ENCODE measurements at regions not wholly inside any gene's neighbourhood (a gene's known extent, or its start where the extent isn't known, plus 50 kb on each side); places are given as distances from the start of the nearest gene placed in this dataset.

GRCh38 chr4:187919966-187920365 lies 75.6 kb upstream of the ZFP42 start:
- TF ChIP-seq CTCF (IDR thresholded peaks at IDR 0.05; ENCODE audit: low read depth, low read length), result no peak
- in situ Hi-C loops (cut with HindIII; ENCODE audit: low sequenced_read_pairs), result no loop called here
- H3K4me3 ChIP-seq (ENCODE audit: low read depth, low read length), result no peak overlapping the region
- DNase-seq (ENCODE audit: low read depth, low spot score), result no peak

- TF ChIP-seq CTCF (IDR thresholded peaks at IDR 0.05; ENCODE audit: low read depth, low read length), result no peak
- in situ Hi-C loops (cut with HindIII; ENCODE audit: low sequenced_read_pairs), result no loop called here
- DNase-seq (ENCODE audit: low read depth, low spot score), result no peak
- H3K4me3 ChIP-seq (ENCODE audit: low read depth, low read length), result no peak overlapping the region
Measured at GRCh38 chr4:187921946-187922623, 73.5 kb upstream of the ZFP42 start.

GRCh38 chr4:187929024-187929423 lies 66.5 kb upstream of the ZFP42 start:
- DNase-seq (ENCODE audit: low read depth, low spot score), result no peak
- no peak for TF ChIP-seq CTCF (IDR thresholded peaks at IDR 0.05; ENCODE audit: low read depth, low read length)
- no peak overlapping the region for H3K4me3 ChIP-seq (ENCODE audit: low read depth, low read length)
- in situ Hi-C loops (cut with HindIII; ENCODE audit: low sequenced_read_pairs), result no loop called here

GRCh38 chr4:187934766-187935165 lies 60.8 kb upstream of the ZFP42 start:
- TF ChIP-seq CTCF (IDR thresholded peaks at IDR 0.05; ENCODE audit: low read depth, low read length), result no peak

GRCh38 chr4:187937557-187937956 lies 58.0 kb upstream of the ZFP42 start:
- TF ChIP-seq CTCF (IDR thresholded peaks at IDR 0.05; ENCODE audit: low read depth, low read length), result no peak
- no peak overlapping the region for H3K4me3 ChIP-seq (ENCODE audit: low read depth, low read length)
- no peak for DNase-seq (ENCODE audit: low read depth, low spot score)
- in situ Hi-C loops (cut with HindIII; ENCODE audit: low sequenced_read_pairs), result no loop called here

More at GRCh38 chr4:187934766-187935165, 60.8 kb upstream of the ZFP42 start:
- in situ Hi-C loops (cut with HindIII; ENCODE audit: low sequenced_read_pairs), result no loop called here
- no peak for DNase-seq (ENCODE audit: low read depth, low spot score)
- H3K4me3 ChIP-seq (ENCODE audit: low read depth, low read length), result no peak overlapping the region

- no peak for TF ChIP-seq CTCF (IDR thresholded peaks at IDR 0.05; ENCODE audit: low read depth, low read length)
- in situ Hi-C loops (cut with HindIII; ENCODE audit: low sequenced_read_pairs), result no loop called here
- no peak overlapping the region for H3K4me3 ChIP-seq (ENCODE audit: low read depth, low read length)
- no peak for DNase-seq (ENCODE audit: low read depth, low spot score)
Measured at GRCh38 chr4:187940299-187940698, 55.3 kb upstream of the ZFP42 start.

Data from astrocyte of the spinal cord (primary cell).